Kidney epithelial cell (primary cell): ENCODE measurements at regions not wholly inside any gene's neighbourhood (a gene's known extent, or its start where the extent isn't known, plus 50 kb on each side); places are given as distances from the start of the nearest gene placed in this dataset.
"Not testable (repeated sequence)": the region's sequence is repeated elsewhere in the genome, so short reads cannot be mapped to it uniquely, and the experiment has no call there.

Experiments used
- DNase-seq: peaks from one replicate; pipeline ENCODE4 v3.0.0-alpha.2; 2010; ENCODE audit warnings: low read depth
- H3K27me3 ChIP-seq: 2 replicates; pipeline ENCODE4 v1.6.0; 2011; ENCODE audit warnings: low read length; ENCODE audit not compliant: control insufficient read depth, insufficient read depth
- H3K36me3 ChIP-seq: 2 replicates; pipeline ENCODE4 v1.5.1; 2011; ENCODE audit warnings: low read length; ENCODE audit not compliant: control insufficient read depth, insufficient read depth
- H3K4me3 ChIP-seq: 2 replicates; pipeline ENCODE4 v1.5.1; 2011; ENCODE audit warnings: low read depth, mild to moderate bottlenecking, control low read depth, low read length
- TF ChIP-seq, protein P1 (sequence below): IDR thresholded peaks from 2 replicates; pipeline ENCODE4 v1.5.1; 2011; ENCODE audit warnings: mild to moderate bottlenecking, moderate library complexity, low read length, control low read depth, inconsistent platforms; ENCODE audit not compliant: insufficient read depth, poor library complexity, severe bottlenecking

DNA sequence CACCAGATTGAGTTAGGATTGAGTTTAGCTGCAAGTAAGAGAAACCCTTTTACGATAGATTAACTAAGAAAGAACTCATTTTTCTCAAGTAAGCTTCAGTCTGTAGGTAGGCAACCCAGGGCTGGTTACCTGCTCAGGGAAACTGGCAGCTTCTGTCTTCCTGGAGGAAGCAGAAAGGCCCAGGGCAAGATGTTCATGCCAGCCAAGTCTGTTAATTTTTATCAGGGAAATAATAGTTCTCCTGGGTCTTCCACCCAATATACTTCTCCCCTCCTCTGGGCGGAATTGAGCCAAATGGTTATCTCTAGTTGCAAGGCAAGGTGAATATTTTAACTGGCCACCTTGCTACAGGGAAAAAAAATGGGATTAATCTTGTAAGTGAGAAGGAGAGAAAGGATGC lies 98.2 kb downstream of the UTRN start:
- Histone ChIP-seq H3K4me3 (no peak overlapping the region), H3K36me3 (no peaks in the 10 kb centered on the region), H3K27me3 (no peaks in the 10 kb centered on the region)
- TF ChIP-seq, protein P1, sequence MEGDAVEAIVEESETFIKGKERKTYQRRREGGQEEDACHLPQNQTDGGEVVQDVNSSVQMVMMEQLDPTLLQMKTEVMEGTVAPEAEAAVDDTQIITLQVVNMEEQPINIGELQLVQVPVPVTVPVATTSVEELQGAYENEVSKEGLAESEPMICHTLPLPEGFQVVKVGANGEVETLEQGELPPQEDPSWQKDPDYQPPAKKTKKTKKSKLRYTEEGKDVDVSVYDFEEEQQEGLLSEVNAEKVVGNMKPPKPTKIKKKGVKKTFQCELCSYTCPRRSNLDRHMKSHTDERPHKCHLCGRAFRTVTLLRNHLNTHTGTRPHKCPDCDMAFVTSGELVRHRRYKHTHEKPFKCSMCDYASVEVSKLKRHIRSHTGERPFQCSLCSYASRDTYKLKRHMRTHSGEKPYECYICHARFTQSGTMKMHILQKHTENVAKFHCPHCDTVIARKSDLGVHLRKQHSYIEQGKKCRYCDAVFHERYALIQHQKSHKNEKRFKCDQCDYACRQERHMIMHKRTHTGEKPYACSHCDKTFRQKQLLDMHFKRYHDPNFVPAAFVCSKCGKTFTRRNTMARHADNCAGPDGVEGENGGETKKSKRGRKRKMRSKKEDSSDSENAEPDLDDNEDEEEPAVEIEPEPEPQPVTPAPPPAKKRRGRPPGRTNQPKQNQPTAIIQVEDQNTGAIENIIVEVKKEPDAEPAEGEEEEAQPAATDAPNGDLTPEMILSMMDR = no peak
- DNase-seq = no peak

DNA sequence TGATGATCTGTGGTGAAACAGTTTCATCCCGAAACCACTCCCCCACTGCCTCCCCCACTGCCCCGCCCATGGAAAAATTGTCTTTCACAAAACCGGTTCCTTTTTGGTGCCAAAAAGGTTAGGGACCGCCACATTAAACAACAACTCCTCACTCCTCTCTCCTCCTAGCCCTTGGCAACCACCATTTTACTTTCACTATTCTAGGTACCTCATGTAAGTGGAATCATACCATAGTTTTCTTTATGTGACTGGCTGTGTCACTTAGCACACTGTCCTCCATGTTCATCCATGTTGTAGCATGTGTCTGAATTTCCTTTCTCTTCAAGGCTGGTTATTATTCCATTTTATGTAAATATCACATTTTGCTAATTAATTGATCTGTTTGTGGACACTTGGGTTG lies 99.3 kb downstream of the UTRN start:
- Histone ChIP-seq H3K27me3 (no peaks in the 10 kb centered on the region), H3K4me3 (no peak overlapping the region), H3K36me3 (no peaks in the 10 kb centered on the region)
- TF ChIP-seq, protein P1 = no peak
- DNase-seq = no peak

DNA sequence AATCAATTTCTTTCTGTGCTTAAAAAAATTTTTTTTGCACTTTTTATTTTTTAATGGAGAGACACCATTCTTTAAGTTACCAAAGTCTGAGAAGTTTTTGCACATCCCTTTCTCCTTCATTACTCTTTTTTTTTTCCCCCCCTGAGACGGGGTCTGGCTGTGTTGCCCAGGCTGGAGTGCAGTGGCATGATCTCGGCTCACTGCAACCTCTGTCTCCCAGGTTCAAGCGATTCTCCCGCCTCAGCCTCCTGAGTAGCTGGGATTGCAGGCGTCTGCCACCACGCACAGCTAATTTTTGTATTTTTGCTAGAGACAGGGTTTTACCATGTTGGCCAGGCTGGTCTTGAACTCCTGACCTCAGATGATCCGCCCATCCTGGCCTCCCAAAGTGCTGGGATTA lies 104.3 kb downstream of the UTRN start:
- H3K27me3 ChIP-seq, H3K36me3 ChIP-seq, DNase-seq, H3K4me3 ChIP-seq: not testable (repeated sequence)

DNA sequence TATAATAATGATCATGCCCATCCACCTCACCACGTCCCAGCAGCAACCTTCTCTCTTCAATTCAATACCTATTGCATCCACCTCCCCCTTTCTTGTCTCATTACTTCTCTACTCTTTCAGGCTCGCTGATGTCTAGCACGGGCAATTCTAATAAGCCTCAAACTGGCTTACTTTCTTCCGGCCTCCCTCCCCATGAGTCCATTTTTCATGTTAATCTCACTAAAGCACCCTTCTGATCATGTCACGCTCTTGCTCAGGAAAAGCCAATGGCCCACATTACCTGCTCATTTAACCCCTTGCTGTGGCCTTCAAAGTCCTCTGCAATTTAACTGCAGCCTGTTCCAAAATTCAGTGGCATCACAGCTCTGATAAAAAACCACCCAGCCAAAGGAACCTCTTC lies 105.1 kb downstream of the UTRN start:
- TF ChIP-seq, protein P1 = no peak
- no peak for DNase-seq
- Histone ChIP-seq H3K36me3 (no peaks in the 10 kb centered on the region), H3K27me3 (no peaks in the 10 kb centered on the region), H3K4me3 (no peak overlapping the region)

DNA sequence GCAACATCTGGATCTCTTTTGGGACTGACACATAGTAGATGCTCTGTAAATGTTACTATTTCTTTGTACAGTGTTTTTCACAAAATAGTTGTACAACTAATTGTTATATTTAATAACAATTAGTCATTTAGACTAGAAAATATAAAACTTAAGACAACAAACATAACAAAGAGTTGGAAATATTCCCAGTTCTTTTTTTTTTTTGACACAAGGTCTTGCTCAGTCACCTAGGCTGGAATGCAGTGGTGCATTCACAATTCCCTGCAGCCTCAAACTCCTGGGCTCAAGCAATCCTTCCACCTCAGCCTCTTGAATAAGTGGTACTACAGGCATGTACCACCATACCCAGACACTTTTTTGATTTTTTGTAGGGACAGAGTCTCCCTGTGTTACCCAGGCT lies 105.8 kb downstream of the UTRN start:
- no peak for DNase-seq
- no peak overlapping the region for H3K4me3 ChIP-seq
- no peaks in the 10 kb centered on the region for H3K27me3 ChIP-seq
- TF ChIP-seq, protein P1 = no peak
- no peaks in the 10 kb centered on the region for H3K36me3 ChIP-seq

DNA sequence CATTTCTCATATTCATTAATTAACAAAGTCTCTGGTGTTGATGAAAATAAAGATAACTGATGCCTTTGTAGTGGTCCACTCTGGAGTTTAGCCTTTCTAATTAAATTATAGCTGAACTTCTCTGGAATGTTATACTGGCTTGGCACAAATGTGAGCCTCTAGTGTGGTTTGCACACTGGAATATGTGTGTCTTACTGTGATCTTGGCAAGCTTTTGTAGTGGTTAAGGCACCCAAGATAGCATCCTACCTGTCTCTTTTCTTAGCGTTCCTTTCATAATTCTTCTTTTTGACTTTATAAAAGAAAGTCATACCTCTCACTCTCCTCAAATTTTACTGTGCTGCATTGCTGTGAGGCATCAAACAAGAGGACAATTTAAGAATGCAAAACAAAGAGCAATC lies 107.4 kb downstream of the UTRN start:
- Histone ChIP-seq H3K27me3 (no peaks in the 10 kb centered on the region), H3K4me3 (no peak overlapping the region), H3K36me3 (no peaks in the 10 kb centered on the region)
- TF ChIP-seq, protein P1 = no peak
- no peak for DNase-seq
